Neural progenitor cell (in vitro differentiated cells): ENCODE measurements at regions not wholly inside any gene's neighbourhood (a gene's known extent, or its start where the extent isn't known, plus 50 kb on each side); places are given as distances from the start of the nearest gene placed in this dataset.

Source experiments
- DNase-seq: peaks from one replicate; pipeline ENCODE4 v3.0.0-alpha.2; 2016; ENCODE audit warnings: low spot score
- H2AFZ ChIP-seq: fragments of 200-600 bp; sonication (generic); replicated peaks from 2 replicates; pipeline ENCODE4 v1.6.1; 2016; ENCODE audit warnings: antibody characterized with exemption
- H3F3A ChIP-seq: fragments of 200-600 bp; sonication (generic); 2 replicates; pipeline ENCODE4 v1.6.1; 2016; ENCODE audit warnings: antibody characterized with exemption, low read depth
- H3K27ac ChIP-seq: fragments of 200-600 bp; sonication (generic); 2 replicates; pipeline ENCODE4 v1.5.1; 2016; ENCODE audit warnings: mild to moderate bottlenecking
- H3K27me3 ChIP-seq: fragments of 200-600 bp; sonication (generic); 2 replicates; pipeline ENCODE4 v1.6.1; 2016; ENCODE audit warnings: mild to moderate bottlenecking, moderate library complexity
- H3K36me3 ChIP-seq: fragments of 200-600 bp; sonication (generic); 2 replicates; pipeline ENCODE4 v1.5.1; 2016
- H3K4me1 ChIP-seq: fragments of 200-600 bp; sonication (generic); 2 replicates; pipeline ENCODE4 v1.6.1; 2016; ENCODE audit warnings: mixed run types
- H3K4me2 ChIP-seq: fragments of 200-600 bp; sonication (generic); 2 replicates; pipeline ENCODE4 v1.6.1; 2016
- H3K4me3 ChIP-seq: fragments of 200-600 bp; sonication (generic); 2 replicates; pipeline ENCODE4 v1.5.1; 2016
- H3K79me2 ChIP-seq: fragments of 200-600 bp; sonication (generic); 2 replicates; pipeline ENCODE4 v1.6.1; 2016; ENCODE audit warnings: low read depth
- H3K9ac ChIP-seq: fragments of 200-600 bp; sonication (generic); 2 replicates; pipeline ENCODE4 v1.6.1; 2016
- H3K9me3 ChIP-seq: fragments of 200-600 bp; sonication (generic); 2 replicates; pipeline ENCODE4 v1.5.1; 2016; ENCODE audit warnings: low read depth
- H4K20me1 ChIP-seq: fragments of 200-600 bp; sonication (generic); 2 replicates; pipeline ENCODE4 v1.6.1; 2016; ENCODE audit warnings: low read depth
- H3K27ac Mint-ChIP-seq: 3 replicates; pipeline ENCODE4 v1.8.0; 2021; ENCODE audit warnings: mixed read lengths
- H3K27me3 Mint-ChIP-seq: 2 replicates; pipeline ENCODE4 v1.8.0; 2022; ENCODE audit warnings: low read depth, mild to moderate bottlenecking, inconsistent platforms, moderate library complexity, mixed read lengths; ENCODE audit not compliant: insufficient read depth
- H3K36me3 Mint-ChIP-seq: 3 replicates; pipeline ENCODE4 v1.8.0; 2021; ENCODE audit warnings: mixed read lengths
- H3K4me1 Mint-ChIP-seq: 3 replicates; pipeline ENCODE4 v1.8.0; 2021; ENCODE audit warnings: mixed read lengths
- H3K4me3 Mint-ChIP-seq: 3 replicates; pipeline ENCODE4 v1.8.0; 2021; ENCODE audit warnings: mild to moderate bottlenecking, moderate library complexity, mixed read lengths
- H3K9me3 Mint-ChIP-seq: 3 replicates; pipeline ENCODE4 v1.8.0; 2020; ENCODE audit warnings: mixed read lengths
- CTCF ChIP-seq: fragments of 200-600 bp; sonication (generic); IDR thresholded peaks from 2 replicates; pipeline ENCODE4 v1.5.1; 2017; ENCODE audit warnings: antibody characterized with exemption, mild to moderate bottlenecking
- EZH2 ChIP-seq: fragments of 200-600 bp; sonication (generic); IDR thresholded peaks from 2 replicates; pipeline ENCODE4 v1.6.1; 2017; ENCODE audit warnings: antibody characterized with exemption, mild to moderate bottlenecking, moderate library complexity
- EZH2phosphoT487 ChIP-seq: fragments of 200-600 bp; sonication (generic); IDR thresholded peaks from 2 replicates; pipeline ENCODE4 v1.6.1; 2017; ENCODE audit warnings: antibody characterized with exemption

- H3K9me3 ChIP-seq: no peaks in the 10 kb centered on the region
- H4K20me1 ChIP-seq: no peaks in the 10 kb centered on the region
- Mint-ChIP-seq H3K27me3 (peaks cover 8% of the 10 kb centered on the region), H3K27ac (no peak overlapping the region), H3K9me3 (no peaks in the 10 kb centered on the region), H3K4me1 (peaks cover 40% of the 10 kb centered on the region), H3K4me3 (no peak overlapping the region), H3K36me3 (no peaks in the 10 kb centered on the region)
- no peaks in the 10 kb centered on the region for H3K27me3 ChIP-seq
- no peak overlapping the region for H2AFZ ChIP-seq
- peaks cover 20% of the 10 kb centered on the region for H3K4me1 ChIP-seq
- no peak for DNase-seq
- no peak overlapping the region for H3K27ac ChIP-seq
- H3F3A ChIP-seq: peaks cover 14% of the 10 kb centered on the region
- no peaks in the 10 kb centered on the region for H3K36me3 ChIP-seq
- no peak for TF ChIP-seq EZH2
- no peak for TF ChIP-seq EZH2phosphoT487
- no peak for TF ChIP-seq CTCF
- no peak overlapping the region for H3K4me3 ChIP-seq
- H3K9ac ChIP-seq: no peak overlapping the region
- H3K79me2 ChIP-seq: no peaks in the 10 kb centered on the region
- H3K4me2 ChIP-seq: no peak overlapping the region
Observed at GRCh38 chr11:112794331-112794846, 166.8 kb upstream of the NCAM1 start.

DNA sequence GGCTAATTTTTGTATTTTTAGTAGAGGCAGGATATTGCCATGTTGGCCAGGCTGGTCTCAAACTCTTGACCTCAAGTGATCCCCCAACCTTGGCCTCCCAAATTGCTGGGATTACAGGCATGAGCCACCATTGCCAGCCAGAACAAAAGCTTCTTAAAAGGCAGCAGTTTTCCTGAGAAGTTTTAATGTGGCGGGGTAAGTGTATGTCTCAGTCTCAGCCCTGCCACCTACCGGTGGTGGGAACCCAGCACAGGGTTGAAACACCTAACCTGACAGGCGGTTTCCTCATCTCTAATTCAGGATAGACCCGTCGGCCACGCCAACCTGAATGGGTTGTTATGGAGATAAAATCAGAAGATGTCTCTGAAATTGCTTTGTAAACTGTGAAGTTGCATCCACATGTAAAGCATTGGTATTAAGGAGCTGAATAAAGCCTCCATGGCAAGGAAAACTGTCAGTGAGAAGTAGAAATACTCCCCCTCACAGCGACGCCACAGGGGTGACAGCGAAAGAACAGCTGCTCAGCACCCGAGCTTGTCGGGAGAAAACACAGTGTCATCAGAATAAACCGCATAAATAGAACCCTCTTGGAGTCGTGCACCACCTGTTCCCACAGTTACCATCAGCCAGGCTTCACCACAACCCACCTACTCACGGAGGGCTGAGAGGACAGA is 165.9 kb upstream of the NCAM1 start:
- no peak overlapping the region for H3K9ac ChIP-seq
- no peak overlapping the region for H3K4me3 Mint-ChIP-seq
- peak overlapping the region; percentile 96 for H3K27ac Mint-ChIP-seq
- peaks cover 14% of the 10 kb centered on the region for H3F3A ChIP-seq
- H3K27me3 Mint-ChIP-seq: peaks cover 8% of the 10 kb centered on the region
- peaks cover 20% of the 10 kb centered on the region for H3K4me1 ChIP-seq
- no peaks in the 10 kb centered on the region for H3K9me3 ChIP-seq
- H3K9me3 Mint-ChIP-seq: no peaks in the 10 kb centered on the region
- H3K36me3 ChIP-seq: no peaks in the 10 kb centered on the region
- H3K27ac ChIP-seq: no peak overlapping the region
- H3K4me2 ChIP-seq: no peak overlapping the region
- no peak overlapping the region for H2AFZ ChIP-seq
- H3K4me1 Mint-ChIP-seq: peaks cover 42% of the 10 kb centered on the region
- no peaks in the 10 kb centered on the region for H3K27me3 ChIP-seq
- TF ChIP-seq CTCF (peak; percentile 49), EZH2 (no peak)
- no peaks in the 10 kb centered on the region for H4K20me1 ChIP-seq
- H3K4me3 ChIP-seq: no peak overlapping the region
- H3K36me3 Mint-ChIP-seq: no peaks in the 10 kb centered on the region
- H3K79me2 ChIP-seq: no peaks in the 10 kb centered on the region
- peak; percentile 40 for DNase-seq

DNA sequence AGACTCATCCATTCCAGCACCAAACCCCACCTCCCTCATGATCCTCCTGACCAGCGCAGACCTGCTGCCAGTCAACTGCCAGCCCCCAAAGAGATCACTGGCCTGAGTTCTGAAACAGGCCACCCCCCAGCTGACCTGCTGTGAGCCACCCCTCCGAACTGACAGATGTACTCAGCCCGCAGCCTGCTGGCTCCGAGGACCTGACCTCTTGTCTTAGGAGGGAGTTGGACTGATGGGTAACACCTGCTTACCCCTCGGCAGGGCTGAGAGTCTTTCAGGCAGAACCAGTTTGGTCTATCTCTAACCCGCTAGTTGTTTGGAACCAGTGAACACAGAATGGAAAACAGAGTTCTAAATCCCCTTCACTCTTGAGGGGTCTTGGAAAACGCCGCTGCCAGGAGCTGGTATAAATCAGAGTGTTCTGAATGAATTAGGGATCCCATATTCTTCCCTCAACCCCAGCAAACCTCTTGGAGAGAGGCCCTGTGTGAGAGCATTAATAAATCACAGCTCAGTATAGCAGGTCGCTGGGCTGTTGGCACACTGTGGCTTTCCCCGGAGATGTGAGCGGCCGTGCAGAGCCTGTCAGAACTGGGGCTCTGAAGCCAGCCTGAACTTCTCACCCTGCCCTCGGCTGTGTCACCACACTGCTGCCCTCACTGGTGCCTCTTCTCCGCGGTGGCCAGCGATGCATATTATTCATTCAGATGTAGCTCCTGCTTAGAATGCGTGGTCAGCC is 165.1 kb upstream of the NCAM1 start:
- peak overlapping the region; percentile 96 for H3K27ac Mint-ChIP-seq
- DNase-seq: no peak

More for the DNA sequence above, 165.1 kb upstream of the NCAM1 start:
- Histone ChIP-seq H4K20me1 (no peaks in the 10 kb centered on the region), H3K4me3 (no peak overlapping the region), H3K79me2 (no peaks in the 10 kb centered on the region), H3K27ac (no peak overlapping the region), H3K9me3 (no peaks in the 10 kb centered on the region), H3F3A (peaks cover 14% of the 10 kb centered on the region), H3K4me2 (no peak overlapping the region), H3K9ac (no peak overlapping the region), H3K4me1 (peaks cover 26% of the 10 kb centered on the region), H2AFZ (no peak overlapping the region), H3K36me3 (no peaks in the 10 kb centered on the region), H3K27me3 (no peaks in the 10 kb centered on the region)
- H3K36me3 Mint-ChIP-seq: no peaks in the 10 kb centered on the region
- TF ChIP-seq EZH2phosphoT487: no peak
- no peak for TF ChIP-seq EZH2
- TF ChIP-seq CTCF: no peak
- peak overlapping the region; percentile 23 for H3K4me3 Mint-ChIP-seq
- H3K9me3 Mint-ChIP-seq: no peaks in the 10 kb centered on the region
- peaks cover 8% of the 10 kb centered on the region for H3K27me3 Mint-ChIP-seq
- peaks cover 46% of the 10 kb centered on the region for H3K4me1 Mint-ChIP-seq
